OCI-LY7 (cell line): ENCODE measurements at regions not wholly inside any gene's neighbourhood (a gene's known extent, or its start where the extent isn't known, plus 50 kb on each side); places are given as distances from the start of the nearest gene placed in this dataset.

ENCODE experiments used
- EZH2phosphoT487 ChIP-seq: fragments of 200-600 bp; sonication (generic); IDR thresholded peaks from 2 replicates; pipeline ENCODE4 v1.6.1; 2018; ENCODE audit warnings: low read depth, borderline replicate concordance, mild to moderate bottlenecking, mixed run types, antibody characterized with exemption, low read length, moderate library complexity, mixed read lengths
- TF ChIP-seq, protein P1 (sequence below): fragments of 200-600 bp; sonication (generic); conservative IDR thresholded peaks from 2 replicates; pipeline ENCODE4 v1.5.1; 2014; ENCODE audit warnings: mild to moderate bottlenecking, antibody characterized with exemption, low read length, moderate library complexity, mixed read lengths

DNA sequence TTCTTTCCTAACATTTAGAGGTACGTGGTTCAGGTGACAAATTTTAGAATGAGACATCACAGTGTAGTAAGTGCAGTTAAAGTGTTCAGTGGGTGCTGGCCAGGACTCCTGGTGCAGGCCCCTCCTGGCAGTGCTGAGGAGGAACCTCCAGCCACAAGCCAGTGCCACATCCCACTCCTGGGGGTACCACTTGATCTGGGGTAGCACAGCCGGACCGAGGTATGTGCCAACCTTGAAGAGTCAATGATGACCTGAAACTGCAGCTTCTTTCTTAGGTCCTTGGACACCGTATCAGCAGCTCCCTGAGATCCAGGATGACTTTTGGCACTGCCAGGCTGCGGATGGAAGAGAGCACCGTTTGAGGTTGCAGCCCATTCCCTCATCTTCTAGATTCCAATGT lies 310.4 kb upstream of the IRX4 start:
- TF ChIP-seq, protein P1, sequence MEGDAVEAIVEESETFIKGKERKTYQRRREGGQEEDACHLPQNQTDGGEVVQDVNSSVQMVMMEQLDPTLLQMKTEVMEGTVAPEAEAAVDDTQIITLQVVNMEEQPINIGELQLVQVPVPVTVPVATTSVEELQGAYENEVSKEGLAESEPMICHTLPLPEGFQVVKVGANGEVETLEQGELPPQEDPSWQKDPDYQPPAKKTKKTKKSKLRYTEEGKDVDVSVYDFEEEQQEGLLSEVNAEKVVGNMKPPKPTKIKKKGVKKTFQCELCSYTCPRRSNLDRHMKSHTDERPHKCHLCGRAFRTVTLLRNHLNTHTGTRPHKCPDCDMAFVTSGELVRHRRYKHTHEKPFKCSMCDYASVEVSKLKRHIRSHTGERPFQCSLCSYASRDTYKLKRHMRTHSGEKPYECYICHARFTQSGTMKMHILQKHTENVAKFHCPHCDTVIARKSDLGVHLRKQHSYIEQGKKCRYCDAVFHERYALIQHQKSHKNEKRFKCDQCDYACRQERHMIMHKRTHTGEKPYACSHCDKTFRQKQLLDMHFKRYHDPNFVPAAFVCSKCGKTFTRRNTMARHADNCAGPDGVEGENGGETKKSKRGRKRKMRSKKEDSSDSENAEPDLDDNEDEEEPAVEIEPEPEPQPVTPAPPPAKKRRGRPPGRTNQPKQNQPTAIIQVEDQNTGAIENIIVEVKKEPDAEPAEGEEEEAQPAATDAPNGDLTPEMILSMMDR, result no peak
- TF ChIP-seq EZH2phosphoT487, result no peak
